ENCODE measurements at regions not wholly inside any gene's neighbourhood (a gene's known extent, or its start where the extent isn't known, plus 50 kb on each side); places are given as distances from the start of the nearest gene placed in this dataset.

GRCh38 chrX:125108921-125109320 is 210.8 kb upstream of the TEX13C start:
- TF ChIP-seq CTCF (IDR thresholded peaks at IDR 0.05) (no peak), POLR2A (IDR thresholded peaks at IDR 0.05) (no peak), POLR2AphosphoS5 (IDR thresholded peaks at IDR 0.05) (no peak)

All from breast epithelium (tissue), 3 donors.